GM10248 (cell line): ENCODE measurements at regions not wholly inside any gene's neighbourhood (a gene's known extent, or its start where the extent isn't known, plus 50 kb on each side); places are given as distances from the start of the nearest gene placed in this dataset.

ENCODE experiments used
- CTCF ChIA-PET: fragments of 300-600 bp; sonication (Branson Sonifier 250); formaldehyde crosslinking; extraction: SDS; loops from one replicate; lab custom pipeline; 2021; ENCODE audit warnings: antibody characterized with exemption; lab: Yijun Ruan, JAX
- POLR2A ChIA-PET: fragments of 350-650 bp; sonication (Branson Sonifier 250); formaldehyde crosslinking; extraction: SDS; loops from one replicate; lab custom pipeline; 2020; ENCODE audit warnings: antibody characterized with exemption; lab: Yijun Ruan, JAX
- DNase-seq: peaks from one replicate; pipeline ENCODE4 v3.0.0; 2012; ENCODE audit errors: extremely low spot score
- TF ChIP-seq, protein P1 (sequence below): IDR thresholded peaks from 2 replicates; pipeline ENCODE4 v1.5.1; 2012; ENCODE audit warnings: mild to moderate bottlenecking, low read depth; ENCODE audit errors: extremely low read depth, missing control alignments, control extremely low read depth

GRCh38 chr15:35993196-35993595 lies 447.2 kb upstream of the DPH6 start:
- CTCF ChIA-PET, result interaction anchor here (0.7 to 1.5 kb wide), 2 partner anchors 11 to 548 kb away, joined by 3 read pairs; no protein-coding TSS in a partner anchor
- DNase-seq, result no peak
- POLR2A ChIA-PET, result no interaction called here
- TF ChIP-seq, protein P1, sequence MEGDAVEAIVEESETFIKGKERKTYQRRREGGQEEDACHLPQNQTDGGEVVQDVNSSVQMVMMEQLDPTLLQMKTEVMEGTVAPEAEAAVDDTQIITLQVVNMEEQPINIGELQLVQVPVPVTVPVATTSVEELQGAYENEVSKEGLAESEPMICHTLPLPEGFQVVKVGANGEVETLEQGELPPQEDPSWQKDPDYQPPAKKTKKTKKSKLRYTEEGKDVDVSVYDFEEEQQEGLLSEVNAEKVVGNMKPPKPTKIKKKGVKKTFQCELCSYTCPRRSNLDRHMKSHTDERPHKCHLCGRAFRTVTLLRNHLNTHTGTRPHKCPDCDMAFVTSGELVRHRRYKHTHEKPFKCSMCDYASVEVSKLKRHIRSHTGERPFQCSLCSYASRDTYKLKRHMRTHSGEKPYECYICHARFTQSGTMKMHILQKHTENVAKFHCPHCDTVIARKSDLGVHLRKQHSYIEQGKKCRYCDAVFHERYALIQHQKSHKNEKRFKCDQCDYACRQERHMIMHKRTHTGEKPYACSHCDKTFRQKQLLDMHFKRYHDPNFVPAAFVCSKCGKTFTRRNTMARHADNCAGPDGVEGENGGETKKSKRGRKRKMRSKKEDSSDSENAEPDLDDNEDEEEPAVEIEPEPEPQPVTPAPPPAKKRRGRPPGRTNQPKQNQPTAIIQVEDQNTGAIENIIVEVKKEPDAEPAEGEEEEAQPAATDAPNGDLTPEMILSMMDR, result no peak

GRCh38 chr15:35994876-35995275 lies 448.9 kb upstream of the DPH6 start:
- ChIA-PET CTCF (interaction anchor here (1.0 kb wide), 1 partner anchor 10 kb away, joined by 3 read pairs; no protein-coding TSS in a partner anchor), POLR2A (no interaction called here)
- no peak for DNase-seq
- TF ChIP-seq, protein P1, result no peak

- TF ChIP-seq, protein P1, result no peak
- ChIA-PET POLR2A (no interaction called here), CTCF (interaction anchor here (2.0 kb wide), 1 partner anchor 9 kb away, joined by 4 read pairs; no protein-coding TSS in a partner anchor)
- no peak for DNase-seq
Measured at GRCh38 chr15:35998663-35999602, 453.0 kb upstream of the DPH6 start.

DNA sequence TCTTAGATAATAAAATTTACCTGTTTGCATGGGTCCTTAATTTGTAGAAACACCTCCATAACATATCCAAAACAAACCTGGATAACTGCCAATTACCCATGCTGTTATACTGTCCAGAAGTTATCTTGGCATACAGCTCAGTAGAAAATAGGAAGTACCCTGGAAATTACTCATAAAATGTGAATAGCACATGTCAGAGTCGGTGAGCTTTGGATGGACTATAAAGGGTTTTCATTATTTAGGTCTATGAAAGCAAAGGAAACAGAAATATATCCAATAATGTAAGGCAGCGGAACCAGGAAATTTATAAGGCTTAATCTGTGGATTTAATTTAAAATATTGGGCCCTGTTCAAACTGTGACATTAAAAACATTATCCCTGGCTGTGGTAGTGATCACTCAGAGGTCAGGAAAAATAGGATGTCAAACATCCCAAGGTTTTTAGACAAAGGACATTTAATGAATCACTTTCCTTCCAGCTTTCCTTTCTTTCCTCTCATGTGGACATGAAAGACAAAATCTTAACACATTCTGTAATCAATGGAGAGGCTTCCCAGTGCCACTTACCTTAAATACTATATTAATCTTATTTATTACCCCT lies 459.0 kb upstream of the DPH6 start:
- POLR2A ChIA-PET, result no interaction called here
- CTCF ChIA-PET, result no interaction called here
- TF ChIP-seq, protein P1, result no peak
- DNase-seq, result no peak

- POLR2A ChIA-PET, result no interaction called here
- TF ChIP-seq, protein P1, result no peak
- CTCF ChIA-PET, result interaction anchor here (1.0 kb wide), 1 partner anchor 9 kb away, joined by 3 read pairs; no protein-coding TSS in a partner anchor
- no peak for DNase-seq
Measured at GRCh38 chr15:36005542-36005941, 459.6 kb upstream of the DPH6 start.

DNA sequence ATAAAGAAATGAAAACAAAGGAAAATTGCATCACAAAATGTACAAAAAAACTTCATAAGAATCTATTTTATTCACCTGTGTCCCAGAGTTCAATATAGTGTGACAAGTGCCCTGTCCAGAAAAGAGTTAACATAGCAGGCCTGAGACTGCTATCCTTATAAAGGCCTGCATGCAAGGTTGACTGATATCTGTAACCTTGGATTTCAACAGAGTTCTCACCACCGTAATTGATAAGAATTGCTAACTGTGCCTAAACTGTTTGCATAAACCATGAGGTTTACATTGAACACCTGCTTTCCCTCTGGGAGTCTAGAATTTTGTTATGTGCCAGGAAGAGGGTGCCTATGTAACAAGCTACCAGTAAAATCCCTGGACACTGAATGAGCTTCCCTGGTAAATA lies 461.7 kb upstream of the DPH6 start:
- TF ChIP-seq, protein P1, result no peak
- CTCF ChIA-PET, result interaction anchor here (1.1 kb wide), 2 partner anchors 10 to 11 kb away, joined by 3 to 4 read pairs; no protein-coding TSS in a partner anchor
- POLR2A ChIA-PET, result no interaction called here
- no peak for DNase-seq
